HepG2 (cell line): ENCODE measurements at regions not wholly inside any gene's neighbourhood (a gene's known extent, or its start where the extent isn't known, plus 50 kb on each side); places are given as distances from the start of the nearest gene placed in this dataset.

Source experiments
- ARID5B ChIP-seq: IDR thresholded peaks from 2 replicates; pipeline ENCODE4 v1.4.0; 2020; ENCODE audit warnings: mild to moderate bottlenecking, missing genetic modification reagents
- BCL3 ChIP-seq: sonication (generic); formaldehyde crosslinking; IDR thresholded peaks from 2 replicates; pipeline ENCODE4 v1.5.1; 2020; ENCODE audit warnings: mild to moderate bottlenecking, missing genetic modification reagents, moderate library complexity
- CBX5 ChIP-seq: sonication (generic); formaldehyde crosslinking; IDR thresholded peaks from 2 replicates; pipeline ENCODE4 v1.4.0; 2020; ENCODE audit warnings: missing genetic modification reagents, borderline replicate concordance
- CEBPG ChIP-seq: IDR thresholded peaks from 2 replicates; pipeline ENCODE4 v1.6.1; 2016
- GATAD2A ChIP-seq: IDR thresholded peaks from 2 replicates; pipeline ENCODE4 v1.6.1; 2016
- HNRNPK ChIP-seq: fragments of 200-400 bp; formaldehyde crosslinking; IDR thresholded peaks from 2 replicates; pipeline ENCODE4 v1.6.1; 2018; ENCODE audit warnings: low read length, low read depth, moderate library complexity, mild to moderate bottlenecking; ENCODE audit not compliant: poor library complexity, severe bottlenecking
- KAT2B ChIP-seq: fragments of 150-350 bp; IDR thresholded peaks from 2 replicates; pipeline ENCODE4 v1.6.1; 2014; ENCODE audit warnings: low read depth, low read length, borderline replicate concordance
- NRL ChIP-seq: sonication (generic); formaldehyde crosslinking; IDR thresholded peaks from 2 replicates; pipeline ENCODE4 v1.5.0; 2020; ENCODE audit warnings: missing genetic modification reagents, mild to moderate bottlenecking, moderate library complexity, borderline replicate concordance
- PAF1 ChIP-seq: IDR thresholded peaks from 2 replicates; pipeline ENCODE4 v1.6.1; 2016; ENCODE audit warnings: missing genetic modification reagents, missing compliant biosample characterization
- PCBP1 ChIP-seq: fragments of 200-400 bp; formaldehyde crosslinking; IDR thresholded peaks from 2 replicates; pipeline ENCODE4 v1.6.1; 2017; ENCODE audit warnings: mild to moderate bottlenecking, low read depth, low read length, borderline replicate concordance
- ZFP36L2 ChIP-seq: sonication (generic); formaldehyde crosslinking; IDR thresholded peaks from 2 replicates; pipeline ENCODE4 v1.4.0; 2020; ENCODE audit warnings: missing genetic modification reagents
- ZKSCAN5 ChIP-seq: sonication (generic); formaldehyde crosslinking; IDR thresholded peaks from 2 replicates; pipeline ENCODE4 v1.5.1; 2020; ENCODE audit warnings: mild to moderate bottlenecking, missing genetic modification reagents
- ZMYM4 ChIP-seq: sonication (generic); formaldehyde crosslinking; IDR thresholded peaks from 2 replicates; pipeline ENCODE4 v1.8.1; 2023; ENCODE audit warnings: mild to moderate bottlenecking, missing genetic modification reagents
- ZNF468 ChIP-seq: sonication (generic); formaldehyde crosslinking; IDR thresholded peaks from 2 replicates; pipeline ENCODE4 v1.8.0; 2022; ENCODE audit warnings: mild to moderate bottlenecking, moderate library complexity, missing genetic modification reagents
- ZNF607 ChIP-seq: sonication (generic); formaldehyde crosslinking; IDR thresholded peaks from 2 replicates; pipeline ENCODE4 v1.5.1; 2020; ENCODE audit warnings: missing genetic modification reagents, mild to moderate bottlenecking, borderline replicate concordance
- ZNF614 ChIP-seq: IDR thresholded peaks from 2 replicates; pipeline ENCODE4 v1.6.1; 2018; ENCODE audit warnings: missing biosample characterization, missing genetic modification reagents, inconsistent platforms, borderline replicate concordance
- TF ChIP-seq, protein P1 (sequence below): IDR thresholded peaks from 2 replicates; pipeline ENCODE4 v1.6.1; 2016; ENCODE audit warnings: missing genetic modification reagents, missing compliant biosample characterization
- TF ChIP-seq, protein P2 (sequence below): sonication (generic); formaldehyde crosslinking; conservative IDR thresholded peaks from 2 replicates; pipeline ENCODE4 v1.4.0; 2020; ENCODE audit warnings: mild to moderate bottlenecking, missing genetic modification reagents, moderate library complexity
- TF ChIP-seq, protein P3 (sequence below): sonication (generic); formaldehyde crosslinking; conservative IDR thresholded peaks from 2 replicates; pipeline ENCODE4 v1.8.0; 2022; ENCODE audit warnings: low read depth, missing genetic modification reagents

DNA sequence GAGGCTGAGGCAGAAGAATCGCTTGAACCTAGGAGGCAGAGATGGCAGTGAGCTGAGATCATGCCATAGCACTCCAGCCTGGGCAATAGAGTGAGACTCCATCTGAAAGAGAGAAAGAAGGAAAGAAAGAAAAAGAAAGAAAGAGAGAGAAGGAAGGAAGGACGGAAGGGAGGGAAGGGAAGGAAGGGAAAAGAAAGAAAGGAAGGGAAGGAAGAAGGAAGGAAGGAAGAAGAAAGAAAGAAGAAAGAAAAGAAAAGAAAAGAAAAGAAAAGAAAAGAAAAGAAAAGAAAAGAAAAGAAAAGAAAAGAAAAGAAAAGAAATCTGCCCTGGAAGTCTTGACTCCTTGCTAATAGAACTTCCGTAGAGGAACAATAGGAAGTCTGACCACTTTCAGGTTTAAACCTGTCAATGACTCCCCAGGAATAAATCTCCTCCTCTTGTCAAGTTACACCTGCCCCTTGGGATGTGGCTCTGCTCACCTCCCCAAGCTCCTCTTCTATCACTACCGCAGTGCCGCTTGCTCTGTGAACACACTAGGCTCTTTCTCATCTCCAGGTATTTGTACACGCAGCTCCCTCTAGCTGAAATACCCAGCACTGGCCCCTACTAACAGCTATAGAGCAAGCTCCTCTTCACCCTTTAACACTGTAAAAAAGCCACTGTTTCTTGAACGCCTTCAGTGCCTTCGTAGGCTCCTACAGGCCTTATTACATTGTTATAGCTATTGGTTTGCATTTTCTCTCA, 773.1 kb upstream of the TBX3 start (continued):
- TF ChIP-seq ZNF468 (CRISPR knock-in tag) (no peak), ZFP36L2 (CRISPR knock-in tag) (no peak), PAF1 (CRISPR knock-in tag) (no peak), KAT2B (no peak), GATAD2A (CRISPR knock-in tag) (peak; percentile 36; the same call in 1 of the 2 replicates), BCL3 (CRISPR knock-in tag) (no peak), PCBP1 (no peak), NRL (CRISPR knock-in tag) (no peak), ZNF607 (CRISPR knock-in tag) (no peak), HNRNPK (peak; percentile 14), ARID5B (peak; percentile 44), ZNF614 (CRISPR knock-in tag) (0 out of 2 replicates have a peak, but pooled peaks have one; percentile 19), CEBPG (no peak), ZKSCAN5 (CRISPR knock-in tag) (peak; percentile 88), ZMYM4 (CRISPR knock-in tag) (peak; percentile 35; the same call in 1 of the 2 replicates), CBX5 (CRISPR knock-in tag) (0 out of 2 replicates have a peak, but pooled peaks have one; percentile 30)
- TF ChIP-seq, protein P1, sequence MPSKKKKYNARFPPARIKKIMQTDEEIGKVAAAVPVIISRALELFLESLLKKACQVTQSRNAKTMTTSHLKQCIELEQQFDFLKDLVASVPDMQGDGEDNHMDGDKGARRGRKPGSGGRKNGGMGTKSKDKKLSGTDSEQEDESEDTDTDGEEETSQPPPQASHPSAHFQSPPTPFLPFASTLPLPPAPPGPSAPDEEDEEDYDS (CRISPR knock-in tag), result no peak
- TF ChIP-seq, protein P2, sequence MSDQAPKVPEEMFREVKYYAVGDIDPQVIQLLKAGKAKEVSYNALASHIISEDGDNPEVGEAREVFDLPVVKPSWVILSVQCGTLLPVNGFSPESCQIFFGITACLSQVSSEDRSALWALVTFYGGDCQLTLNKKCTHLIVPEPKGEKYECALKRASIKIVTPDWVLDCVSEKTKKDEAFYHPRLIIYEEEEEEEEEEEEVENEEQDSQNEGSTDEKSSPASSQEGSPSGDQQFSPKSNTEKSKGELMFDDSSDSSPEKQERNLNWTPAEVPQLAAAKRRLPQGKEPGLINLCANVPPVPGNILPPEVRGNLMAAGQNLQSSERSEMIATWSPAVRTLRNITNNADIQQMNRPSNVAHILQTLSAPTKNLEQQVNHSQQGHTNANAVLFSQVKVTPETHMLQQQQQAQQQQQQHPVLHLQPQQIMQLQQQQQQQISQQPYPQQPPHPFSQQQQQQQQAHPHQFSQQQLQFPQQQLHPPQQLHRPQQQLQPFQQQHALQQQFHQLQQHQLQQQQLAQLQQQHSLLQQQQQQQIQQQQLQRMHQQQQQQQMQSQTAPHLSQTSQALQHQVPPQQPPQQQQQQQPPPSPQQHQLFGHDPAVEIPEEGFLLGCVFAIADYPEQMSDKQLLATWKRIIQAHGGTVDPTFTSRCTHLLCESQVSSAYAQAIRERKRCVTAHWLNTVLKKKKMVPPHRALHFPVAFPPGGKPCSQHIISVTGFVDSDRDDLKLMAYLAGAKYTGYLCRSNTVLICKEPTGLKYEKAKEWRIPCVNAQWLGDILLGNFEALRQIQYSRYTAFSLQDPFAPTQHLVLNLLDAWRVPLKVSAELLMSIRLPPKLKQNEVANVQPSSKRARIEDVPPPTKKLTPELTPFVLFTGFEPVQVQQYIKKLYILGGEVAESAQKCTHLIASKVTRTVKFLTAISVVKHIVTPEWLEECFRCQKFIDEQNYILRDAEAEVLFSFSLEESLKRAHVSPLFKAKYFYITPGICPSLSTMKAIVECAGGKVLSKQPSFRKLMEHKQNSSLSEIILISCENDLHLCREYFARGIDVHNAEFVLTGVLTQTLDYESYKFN (CRISPR knock-in tag), result no peak
- TF ChIP-seq, protein P3, sequence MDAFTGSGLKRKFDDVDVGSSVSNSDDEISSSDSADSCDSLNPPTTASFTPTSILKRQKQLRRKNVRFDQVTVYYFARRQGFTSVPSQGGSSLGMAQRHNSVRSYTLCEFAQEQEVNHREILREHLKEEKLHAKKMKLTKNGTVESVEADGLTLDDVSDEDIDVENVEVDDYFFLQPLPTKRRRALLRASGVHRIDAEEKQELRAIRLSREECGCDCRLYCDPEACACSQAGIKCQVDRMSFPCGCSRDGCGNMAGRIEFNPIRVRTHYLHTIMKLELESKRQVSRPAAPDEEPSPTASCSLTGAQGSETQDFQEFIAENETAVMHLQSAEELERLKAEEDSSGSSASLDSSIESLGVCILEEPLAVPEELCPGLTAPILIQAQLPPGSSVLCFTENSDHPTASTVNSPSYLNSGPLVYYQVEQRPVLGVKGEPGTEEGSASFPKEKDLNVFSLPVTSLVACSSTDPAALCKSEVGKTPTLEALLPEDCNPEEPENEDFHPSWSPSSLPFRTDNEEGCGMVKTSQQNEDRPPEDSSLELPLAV (CRISPR knock-in tag), result no peak
